ENCODE measurements at regions not wholly inside any gene's neighbourhood (a gene's known extent, or its start where the extent isn't known, plus 50 kb on each side); places are given as distances from the start of the nearest gene placed in this dataset.
"Not testable (repeated sequence)": the region's sequence is repeated elsewhere in the genome, so short reads cannot be mapped to it uniquely, and the experiment has no call there.

DNA sequence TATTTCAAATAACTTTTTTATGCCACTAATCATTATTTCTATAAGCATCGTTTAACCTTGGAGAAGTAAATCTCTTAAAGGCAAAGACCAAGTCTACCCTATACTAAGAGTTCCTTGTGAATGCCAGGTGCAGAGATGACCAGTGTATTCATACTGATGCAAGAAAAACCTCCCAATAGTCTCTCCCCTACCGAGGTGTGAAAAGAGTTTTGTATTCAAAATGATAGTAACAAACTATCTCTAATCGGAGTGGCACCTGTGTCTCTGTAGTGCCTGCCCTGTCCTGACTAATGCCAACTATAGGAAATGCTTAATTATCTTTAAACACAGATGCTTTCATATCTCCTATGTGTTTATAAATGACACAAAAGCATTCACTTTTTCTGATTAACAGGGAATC, 798.5 kb downstream of the TRIB2 start:
- no peak for DNase-seq (ENCODE audit: low read depth in 1 of 2, low spot score in 1 of 2)

DNA sequence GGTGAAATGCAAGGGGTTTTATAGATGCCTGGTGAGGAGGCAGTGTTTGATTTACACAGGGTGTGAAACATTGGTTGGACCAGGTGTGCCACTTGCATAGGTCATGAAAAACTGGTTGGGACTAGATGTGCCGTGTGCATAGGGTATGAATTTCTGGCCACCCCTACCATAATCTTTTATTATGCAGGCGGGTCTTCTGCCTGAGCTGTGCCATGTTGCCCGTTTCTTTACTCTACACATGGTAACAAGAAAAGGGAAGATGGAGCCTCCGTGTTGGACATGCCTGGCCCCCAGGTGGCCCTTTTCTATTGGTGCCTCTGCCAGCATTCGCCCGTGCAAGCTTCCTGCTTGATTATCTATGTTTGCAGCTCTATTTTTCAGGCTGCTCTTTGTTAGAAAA, 805.4 kb downstream of the TRIB2 start:
- no peak for DNase-seq (ENCODE audit: low read depth in 1 of 2, low spot score in 1 of 2)

DNA sequence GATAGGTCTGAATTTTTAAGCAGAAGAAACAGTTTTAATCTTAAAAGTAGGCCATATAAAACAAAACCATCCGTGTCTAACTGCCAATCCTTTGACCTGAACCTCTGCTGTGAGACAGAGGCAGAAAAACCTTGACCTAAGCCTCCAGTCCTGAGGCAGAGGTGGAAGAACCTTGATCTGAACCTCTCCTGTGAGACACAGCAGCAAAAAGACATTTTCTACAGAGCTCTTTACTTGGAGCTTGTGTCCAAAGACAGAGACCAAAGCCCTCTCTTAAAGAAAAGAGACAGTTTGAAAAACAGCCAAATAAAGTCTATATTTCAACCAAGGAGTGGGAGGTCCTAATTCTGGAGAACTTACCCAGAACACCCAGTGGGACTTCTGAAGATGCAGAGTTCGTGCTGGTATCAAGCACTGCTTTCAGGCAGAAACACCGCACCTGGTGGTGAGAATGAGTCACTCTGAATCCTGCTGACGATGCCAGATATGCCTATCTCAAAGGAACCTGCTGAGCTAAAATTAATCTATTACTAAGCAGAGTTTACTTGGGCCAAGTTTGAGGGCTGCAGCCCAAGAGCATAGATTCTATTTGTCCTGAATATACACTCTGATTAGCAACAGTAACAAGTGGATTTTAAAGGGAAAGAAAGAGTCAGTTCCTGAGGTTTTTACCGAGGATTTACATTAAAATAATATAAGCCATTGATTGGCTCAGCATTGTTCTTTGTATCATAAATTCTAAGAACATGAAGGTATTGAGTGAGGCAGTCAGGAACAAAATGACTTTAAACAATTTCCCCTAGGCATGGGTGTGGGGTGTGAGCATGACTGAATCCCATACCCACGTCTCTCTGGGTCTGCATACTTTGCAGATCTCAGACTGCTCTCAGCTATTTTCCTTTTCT, 806.4 kb downstream of the TRIB2 start:
- no peak for DNase-seq (ENCODE audit: low read depth in 1 of 2, low spot score in 1 of 2)

DNA sequence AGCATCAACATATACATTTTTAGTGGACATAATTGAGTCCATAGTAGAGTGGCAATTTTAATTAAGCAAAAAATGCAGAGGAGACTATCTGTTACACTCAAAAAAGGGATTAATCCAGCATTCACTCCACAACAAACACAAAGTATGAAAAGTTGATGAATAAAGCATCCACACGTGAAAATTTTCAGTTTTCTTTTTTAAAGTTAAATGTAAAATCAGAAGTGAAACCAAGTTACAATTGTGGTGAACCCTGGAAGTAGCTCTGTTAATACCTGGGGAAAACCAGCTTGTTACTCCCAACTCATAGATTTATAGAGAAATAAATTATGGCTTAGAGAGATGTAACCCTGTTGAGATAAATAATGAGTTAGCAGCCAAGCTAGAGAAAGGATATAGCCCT, 807.8 kb downstream of the TRIB2 start:
- no peak for DNase-seq (ENCODE audit: low read depth in 1 of 2, low spot score in 1 of 2)

DNA sequence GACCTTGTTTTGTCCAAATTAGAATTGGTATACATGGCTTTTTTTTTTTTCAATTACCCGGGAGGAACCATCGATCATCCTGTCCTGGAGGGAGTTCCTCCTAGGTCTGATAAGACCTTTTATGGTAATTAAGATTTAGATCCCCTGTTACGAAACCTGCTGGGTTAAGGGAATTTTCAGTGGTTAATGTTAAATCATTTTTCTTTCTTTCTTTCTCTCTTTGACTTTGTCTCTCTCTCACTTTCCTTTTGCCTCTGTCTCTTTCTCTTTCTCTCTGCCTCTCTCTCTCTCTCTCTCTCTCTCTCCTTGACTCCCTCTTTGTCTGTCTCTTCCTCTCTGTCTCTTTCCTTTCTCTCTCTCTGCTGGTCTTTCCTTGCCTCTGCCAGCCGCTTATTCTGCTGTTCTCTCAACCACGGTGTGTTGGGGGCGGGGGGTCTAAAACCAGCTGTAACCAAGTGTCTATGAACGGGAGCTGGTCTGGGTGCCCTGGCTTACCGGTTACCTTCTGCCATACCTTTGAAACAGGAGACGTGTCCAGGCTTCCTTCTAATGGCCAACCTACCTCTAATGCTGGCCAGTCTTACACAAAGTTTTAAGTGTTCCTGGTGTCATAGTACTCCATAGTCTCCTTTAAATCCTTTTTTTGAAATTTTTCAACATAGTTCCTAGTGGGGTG, 815.1 kb downstream of the TRIB2 start:
- DNase-seq (ENCODE audit: low read depth in 1 of 2, low spot score in 1 of 2): not testable (repeated sequence)

DNA sequence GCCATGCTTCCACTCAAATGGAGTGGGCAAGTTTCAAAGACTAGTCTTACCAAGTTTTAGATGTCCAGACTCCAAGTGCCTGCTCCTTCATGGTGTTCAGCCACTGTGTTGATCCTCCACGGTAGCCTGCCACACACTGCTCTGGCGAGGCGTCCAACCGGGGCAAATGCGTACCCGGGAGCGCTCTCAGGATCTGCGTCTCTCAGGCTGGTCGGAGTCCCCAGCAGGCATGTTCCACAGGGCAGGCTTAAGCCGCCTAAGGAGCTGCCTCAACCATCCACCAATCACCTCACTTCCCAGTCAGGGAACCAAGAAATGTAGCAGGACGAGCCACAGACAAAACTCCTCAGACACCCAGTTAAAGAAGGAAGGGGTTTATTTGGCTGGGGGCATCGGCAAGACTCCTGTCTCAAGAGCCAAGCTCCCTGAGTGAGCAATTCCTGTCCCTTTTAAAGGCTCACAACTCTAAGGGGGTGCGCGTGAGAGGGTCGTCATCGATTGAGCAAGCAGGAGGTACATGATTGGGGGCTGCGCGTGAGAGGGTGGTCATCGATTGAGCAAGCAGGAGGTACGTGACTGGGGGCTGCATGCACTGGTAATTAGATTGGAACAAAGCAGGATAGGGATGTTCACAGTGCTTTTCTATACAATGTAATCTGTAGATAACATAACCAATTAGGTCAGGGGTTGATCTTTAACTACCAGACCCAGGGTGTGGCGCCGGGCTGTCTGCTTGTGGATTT, 816.2 kb downstream of the TRIB2 start:
- not testable (repeated sequence) for DNase-seq (ENCODE audit: low read depth in 1 of 2, low spot score in 1 of 2)

DNA sequence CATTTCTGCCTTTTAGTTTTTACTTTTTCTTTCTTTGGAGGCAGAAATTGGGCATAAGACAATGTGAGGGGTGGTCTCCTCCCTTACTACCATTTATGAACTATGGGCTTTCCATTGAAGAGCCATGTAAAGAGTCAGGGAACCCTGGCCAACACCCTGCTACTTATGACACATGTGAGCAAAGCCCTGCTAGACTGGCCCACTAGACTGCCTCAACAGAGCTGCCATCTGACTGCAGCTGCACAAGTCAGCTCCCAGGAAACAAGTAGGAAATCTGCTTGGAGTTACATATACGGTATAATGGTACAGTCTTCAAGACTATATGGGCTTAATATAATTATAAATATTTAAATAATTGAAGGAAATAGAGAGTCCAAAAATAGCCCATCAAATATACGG, 816.8 kb downstream of the TRIB2 start:
- DNase-seq (ENCODE audit: low read depth in 1 of 2, low spot score in 1 of 2): no peak

DNA sequence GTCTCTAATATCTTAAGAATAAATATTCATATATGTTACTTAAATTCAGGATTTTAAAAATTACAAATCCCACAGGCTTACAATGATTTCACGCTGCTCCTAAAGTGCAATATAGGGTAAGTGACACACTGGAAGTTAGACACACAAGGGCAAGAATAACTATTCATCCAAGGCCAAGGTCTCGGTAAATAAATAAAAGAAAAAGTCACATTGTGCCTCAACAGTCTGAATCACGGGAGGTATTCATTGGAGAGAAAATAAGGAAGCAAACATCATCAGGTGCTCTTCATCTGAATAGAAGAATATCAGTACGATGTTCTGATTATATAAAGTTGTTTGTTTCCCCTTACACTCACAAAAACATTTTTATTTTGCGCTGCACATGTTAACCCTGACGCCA, 820.2 kb downstream of the TRIB2 start:
- DNase-seq (ENCODE audit: low read depth in 1 of 2, low spot score in 1 of 2): no peak

DNA sequence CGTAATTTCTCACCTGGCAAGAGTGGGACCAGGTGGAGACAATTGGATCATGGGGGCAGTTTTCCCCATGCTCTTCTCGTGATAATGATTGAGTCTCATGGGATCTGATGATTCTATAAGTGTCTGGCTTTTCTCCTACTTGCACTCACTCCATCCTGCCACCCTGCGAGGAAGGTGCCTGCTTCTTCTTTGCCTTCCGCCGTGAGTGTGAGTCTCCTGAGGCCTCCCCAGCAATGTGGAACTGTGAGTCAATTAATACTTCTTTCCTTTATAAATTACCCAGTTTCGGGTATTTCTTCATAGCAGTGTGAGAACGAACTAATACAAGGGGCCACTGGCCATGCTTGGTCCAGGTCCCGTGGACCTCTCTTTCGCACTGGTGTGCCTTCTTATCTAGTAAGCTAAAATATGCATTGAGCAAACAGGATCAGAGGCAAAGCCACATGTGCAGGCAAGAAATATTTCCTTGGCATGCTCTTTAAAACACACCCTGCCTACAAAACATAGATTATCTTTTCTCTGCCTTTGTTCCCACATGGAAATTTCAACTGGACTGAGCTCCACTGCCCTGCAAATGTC, 821.1 kb downstream of the TRIB2 start:
- no peak for DNase-seq (ENCODE audit: low read depth in 1 of 2, low spot score in 1 of 2)

DNA sequence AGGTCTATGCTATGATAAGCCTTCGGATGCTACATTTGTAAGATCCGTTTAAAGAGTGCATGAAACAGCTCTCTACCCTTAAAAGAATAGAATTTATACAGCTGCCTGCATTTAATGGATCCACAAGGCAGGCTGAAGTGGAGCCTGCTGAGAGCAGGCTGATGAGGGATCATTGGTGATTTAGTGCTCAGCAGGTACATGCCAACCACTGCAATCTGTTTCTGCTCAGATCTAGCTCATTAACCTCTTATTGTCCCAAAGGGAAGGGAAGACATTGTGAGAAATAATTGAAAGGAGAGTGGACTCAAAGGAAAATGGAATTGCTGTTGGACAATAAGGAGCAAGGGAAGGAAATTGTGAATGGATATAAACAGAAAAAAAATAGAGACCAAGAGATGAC, 822.6 kb downstream of the TRIB2 start:
- no peak for DNase-seq (ENCODE audit: low read depth in 1 of 2, low spot score in 1 of 2)

DNA sequence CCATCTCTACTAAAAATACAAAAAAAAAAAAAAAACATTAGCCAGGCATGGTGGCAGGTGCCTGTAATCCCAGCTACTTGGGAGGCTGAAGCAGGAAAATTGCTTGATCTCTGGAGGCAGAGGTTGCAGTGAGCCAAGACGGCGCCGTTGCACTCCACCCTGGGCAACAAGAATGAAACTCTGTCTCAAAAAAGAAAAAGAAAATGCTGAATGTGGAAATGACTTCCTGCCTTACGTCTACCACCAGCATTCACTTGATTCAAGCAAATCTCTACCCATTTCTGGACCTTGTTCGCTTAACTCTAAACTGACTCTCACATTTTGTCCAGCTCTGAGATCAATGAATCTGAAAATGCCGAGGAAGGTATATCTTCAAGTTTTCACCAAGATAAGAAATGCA, 825.3 kb downstream of the TRIB2 start:
- DNase-seq (ENCODE audit: low read depth in 1 of 2, low spot score in 1 of 2): no peak

DNA sequence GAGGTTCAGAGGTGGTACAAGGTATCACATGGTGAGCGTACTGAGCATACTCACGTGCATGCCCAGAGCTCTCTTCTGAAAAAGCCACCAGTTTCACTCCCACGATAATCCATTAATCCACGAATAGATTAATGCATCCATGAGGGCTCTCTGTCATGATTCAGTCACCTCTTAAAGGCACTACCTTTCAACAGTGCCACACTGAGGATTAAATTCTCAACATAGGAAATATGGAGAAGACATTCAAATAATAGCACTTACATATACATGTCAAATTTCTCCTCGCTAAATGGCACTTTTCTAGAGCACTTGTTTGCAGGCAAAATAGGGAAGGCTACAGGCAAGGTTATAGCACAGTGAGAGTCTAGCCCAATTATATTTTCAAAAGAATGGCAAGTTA, 825.9 kb downstream of the TRIB2 start:
- no peak for DNase-seq (ENCODE audit: low read depth in 1 of 2, low spot score in 1 of 2)

DNA sequence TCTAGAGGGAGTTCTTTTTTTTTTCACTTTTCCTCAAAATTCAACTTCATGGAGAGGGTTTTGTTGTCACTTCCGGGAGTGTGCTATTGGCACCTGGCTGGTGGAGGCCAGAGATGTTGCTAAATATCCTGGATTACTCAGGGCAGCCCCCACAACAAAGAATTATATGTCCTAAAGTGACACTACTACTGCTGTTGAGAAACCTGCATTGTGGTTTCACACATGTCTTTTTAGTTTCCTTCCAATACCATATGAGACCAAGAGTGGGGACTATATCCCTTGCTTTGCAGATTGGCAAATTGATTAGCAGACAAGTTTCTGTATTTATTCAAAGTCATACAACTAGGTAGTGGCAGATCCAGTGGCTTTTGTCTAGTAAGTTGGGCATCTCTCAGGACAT, 826.8 kb downstream of the TRIB2 start:
- DNase-seq (ENCODE audit: low read depth in 1 of 2, low spot score in 1 of 2): no peak

DNA sequence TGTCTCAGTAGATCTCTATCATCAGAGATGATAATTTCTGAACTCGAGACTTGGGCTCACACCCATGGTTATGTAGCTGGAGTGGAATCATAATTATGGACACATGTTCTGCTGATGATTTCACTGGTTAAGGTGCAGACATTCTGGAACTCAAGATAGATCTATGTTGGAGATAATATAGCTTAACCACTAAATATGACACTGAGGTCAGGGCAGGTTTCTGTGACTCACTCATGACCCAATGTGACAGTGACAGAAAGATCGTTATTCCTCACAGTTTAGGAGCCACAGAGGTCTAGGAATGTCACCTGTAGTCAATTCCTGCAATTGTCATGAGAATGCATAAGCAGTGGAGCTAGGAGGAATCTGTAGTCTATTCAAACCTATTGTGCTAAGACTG, 828.6 kb downstream of the TRIB2 start:
- DNase-seq (ENCODE audit: low read depth in 1 of 2, low spot score in 1 of 2): no peak

DNA sequence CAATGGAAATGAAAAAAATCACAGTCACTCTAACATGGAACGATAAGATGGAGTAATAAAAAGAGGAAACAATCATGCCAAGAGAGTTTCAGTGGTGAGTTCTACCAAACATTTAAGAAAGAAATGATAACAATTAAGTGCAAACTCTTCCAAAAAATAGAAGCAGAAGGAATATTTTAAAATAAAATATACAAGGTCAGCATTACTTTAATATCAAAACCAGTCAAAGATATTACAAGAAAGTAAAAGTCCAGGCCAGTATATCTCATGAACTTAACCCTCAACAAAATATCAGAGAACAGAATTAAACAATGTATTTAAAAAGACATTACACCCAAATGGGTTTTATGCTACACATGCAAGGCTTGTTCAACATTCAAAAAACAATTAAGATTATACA, 829.4 kb downstream of the TRIB2 start:
- DNase-seq (ENCODE audit: low read depth in 1 of 2, low spot score in 1 of 2): no peak

DNA sequence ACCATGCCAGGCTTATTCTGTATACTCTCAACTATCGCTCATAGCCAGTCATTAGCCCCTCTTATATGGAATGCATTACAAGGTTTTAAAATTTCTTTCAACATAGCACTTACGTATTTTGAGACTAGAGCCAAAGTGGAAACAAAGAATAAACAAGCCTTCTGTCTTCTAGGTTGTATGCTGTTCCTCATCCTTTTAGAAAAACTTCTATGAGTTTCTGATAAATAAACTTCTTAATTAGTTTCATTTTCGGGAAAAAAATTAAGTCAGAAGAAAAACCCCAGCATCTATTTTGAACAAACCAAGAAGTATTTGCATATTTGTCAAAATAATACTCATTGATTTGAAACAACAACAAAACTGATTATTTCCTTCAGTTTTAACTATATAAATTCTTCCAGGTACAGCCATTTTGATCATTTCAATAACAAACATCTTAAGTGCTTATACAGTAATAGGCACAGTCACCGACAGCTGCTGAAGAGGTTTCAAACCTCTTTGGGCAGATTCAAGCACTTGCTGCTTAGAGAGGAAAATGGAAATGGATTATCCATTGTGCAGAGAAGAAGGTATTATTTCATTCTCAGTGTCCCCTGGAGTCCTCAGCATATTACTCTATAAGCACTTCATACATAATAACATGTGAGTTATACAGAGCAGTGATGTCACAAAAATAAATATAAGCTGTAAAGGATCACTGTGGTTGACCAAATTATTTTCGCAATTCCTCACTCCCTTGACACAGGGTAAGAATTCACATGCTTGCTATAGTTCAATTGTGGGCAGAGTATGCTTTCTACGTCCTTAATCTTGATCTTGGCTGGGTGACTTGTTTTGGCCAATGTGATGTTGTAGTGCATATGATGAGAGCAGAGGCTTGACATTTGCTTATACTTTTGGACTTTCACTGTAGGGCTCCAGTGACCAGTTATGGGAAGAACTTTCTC, 833.8 kb downstream of the TRIB2 start:
- DNase-seq (ENCODE audit: low read depth in 1 of 2, low spot score in 1 of 2): no peak

DNA sequence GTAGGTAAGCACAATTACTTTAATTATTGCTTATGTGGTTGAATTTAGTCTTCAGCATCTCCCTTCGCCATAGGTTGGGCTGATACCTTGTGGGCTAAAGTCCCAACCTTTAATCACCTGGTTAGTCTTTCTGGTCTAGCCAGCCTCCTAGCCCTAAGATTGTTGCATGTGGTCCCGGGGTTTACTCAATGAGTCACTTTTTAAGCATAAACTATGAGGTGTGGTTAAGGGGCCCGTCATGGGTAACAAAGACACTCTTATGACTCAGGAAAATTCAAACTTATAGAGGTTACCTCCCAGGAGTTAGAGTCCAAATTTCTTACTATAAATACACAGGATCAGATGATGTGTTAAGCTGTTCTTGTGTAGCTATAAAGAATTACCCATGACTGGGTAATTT, 841.6 kb downstream of the TRIB2 start:
- no peak for DNase-seq (ENCODE audit: low read depth in 1 of 2, low spot score in 1 of 2)

DNA sequence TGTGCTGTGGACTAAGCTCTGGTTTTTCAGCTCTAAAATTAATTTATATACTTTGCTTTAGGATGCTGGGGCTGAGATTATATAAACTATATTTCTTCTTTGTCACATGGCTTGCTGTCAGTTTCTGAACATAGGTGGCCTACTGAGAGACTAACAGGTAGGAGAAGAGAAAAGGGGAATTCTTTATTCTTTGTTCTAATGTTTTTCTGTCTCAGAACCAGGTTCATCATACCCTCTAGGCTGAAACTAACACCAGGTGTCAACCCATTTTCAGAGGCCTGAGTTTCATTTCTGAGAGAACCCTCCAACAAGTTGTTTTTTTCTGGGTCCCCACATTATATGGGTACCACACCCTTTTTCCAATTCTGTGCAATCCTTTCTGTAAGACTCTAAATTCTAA, 843.6 kb downstream of the TRIB2 start:
- no peak for DNase-seq (ENCODE audit: low read depth in 1 of 2, low spot score in 1 of 2)

DNA sequence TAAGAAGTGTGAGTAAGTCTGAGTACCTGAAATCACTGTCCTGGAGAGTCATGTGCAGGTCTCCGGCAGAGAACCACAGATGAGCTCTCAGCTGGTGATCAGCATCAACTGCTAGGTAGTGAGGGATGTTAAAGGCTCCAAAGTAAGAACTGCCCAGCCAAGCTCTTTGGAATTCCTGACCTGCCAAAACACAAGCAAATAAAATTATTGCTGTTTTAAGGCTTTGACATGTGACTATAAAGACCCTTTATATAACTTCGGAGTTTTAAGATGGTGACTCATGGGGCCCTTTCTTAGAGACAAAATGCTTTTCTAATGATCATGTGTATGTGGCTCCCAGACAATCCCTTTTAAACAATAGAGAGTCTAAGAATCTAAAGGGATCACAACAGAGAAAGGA, 855.7 kb downstream of the TRIB2 start:
- DNase-seq (ENCODE audit: low read depth in 1 of 2, low spot score in 1 of 2): no peak

DNA sequence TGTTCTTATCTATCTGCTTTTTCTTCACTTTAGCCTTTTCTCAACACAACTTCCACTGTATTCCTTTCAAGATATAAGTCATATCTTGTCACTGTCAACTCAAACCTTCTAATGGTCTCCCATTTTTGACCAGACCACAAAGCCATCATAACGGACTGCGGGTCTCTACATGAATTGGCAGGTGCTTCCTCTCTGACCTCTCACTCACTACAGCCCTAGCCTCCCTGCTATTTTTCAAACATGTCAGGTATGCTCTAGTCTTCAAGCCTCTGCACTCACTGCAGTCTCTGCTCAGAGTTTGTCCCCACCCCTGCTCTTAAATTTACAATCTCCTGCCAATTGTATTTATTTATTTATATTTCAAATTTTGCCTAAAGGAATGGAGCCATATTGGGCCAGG, 858.1 kb downstream of the TRIB2 start:
- no peak for DNase-seq (ENCODE audit: low read depth in 1 of 2, low spot score in 1 of 2)

Data from activated CD4-positive, alpha-beta T cell treated with anti-CD3 and anti-CD28 coated beads, Interleukin-2, amount 50 U/mL, for 24 hours (primary cell).